Thyroid gland (tissue), 4 donors: ENCODE measurements at regions not wholly inside any gene's neighbourhood (a gene's known extent, or its start where the extent isn't known, plus 50 kb on each side); places are given as distances from the start of the nearest gene placed in this dataset.
A peak's percentile ranks its signal among the peaks of the same experiment; 100 is the strongest.

Experiments
- DNase-seq, 2 donors: peaks; one replicate each; pipeline ENCODE4 v3.0.0-alpha.2; 2019
- H3K27ac ChIP-seq, 3 donors: fragments of 200-600 bp; sonication (generic); 1 replicate in 2 of 3; 2 replicates in 1 of 3; pipeline ENCODE4 v1.5.1; 2016 to 2019; ENCODE audit warnings: mild to moderate bottlenecking in 1 of 3, moderate library complexity in 1 of 3
- H3K27me3 ChIP-seq: fragments of 200-600 bp; sonication (generic); one replicate; pipeline ENCODE4 v1.5.1; 2019
- H3K36me3 ChIP-seq, 2 donors: fragments of 200-600 bp; sonication (generic); one replicate each; pipeline ENCODE4 v1.5.1; 2016 to 2019
- H3K4me1 ChIP-seq, 2 donors: fragments of 200-600 bp; sonication (generic); one replicate each; pipeline ENCODE4 v1.5.1; 2017 to 2019
- H3K4me3 ChIP-seq, 3 donors: fragments of 200-600 bp; sonication (generic); replicated peaks in 1 of 3; 1 replicate in 2 of 3; 2 replicates in 1 of 3; pipeline ENCODE4 v1.5.1; 2016; ENCODE audit warnings: mild to moderate bottlenecking in 1 of 3
- H3K9me3 ChIP-seq: fragments of 200-600 bp; sonication (generic); one replicate; pipeline ENCODE4 v1.5.1; 2017
- POLR2A ChIP-seq, 2 donors: fragments of 450-650 bp; IDR thresholded peaks; one replicate each; pipeline ENCODE4 v1.6.1; 2017; ENCODE audit warnings: antibody characterized with exemption in 2 of 2, mild to moderate bottlenecking in 2 of 2, moderate library complexity in 1 of 2
- WGBS, 2 donors: methylation state at CpG; one replicate each; pipeline ENCODE4 v1.1.5; 2017; 5-methylcytosine and 5-hydroxymethylcytosine counted together
- intact Hi-C: fragments of 100-400 bp; cut with DNase I; formaldehyde crosslinking; loops from one replicate; pipeline ENCODE4 v1.15.1; 2023
- TF ChIP-seq, protein P1 (sequence below), 6 experiments: fragments of 200-600 bp in 3 of 6; fragments of 450-650 bp in 3 of 6; sonication (generic) in 3 of 6; IDR thresholded peaks; one replicate each; pipeline ENCODE4 v1.5.1; 2016 to 2019; ENCODE audit warnings: antibody characterized with exemption in 6 of 6, mild to moderate bottlenecking in 2 of 6, inconsistent platforms in 1 of 6, moderate library complexity in 1 of 6

DNA sequence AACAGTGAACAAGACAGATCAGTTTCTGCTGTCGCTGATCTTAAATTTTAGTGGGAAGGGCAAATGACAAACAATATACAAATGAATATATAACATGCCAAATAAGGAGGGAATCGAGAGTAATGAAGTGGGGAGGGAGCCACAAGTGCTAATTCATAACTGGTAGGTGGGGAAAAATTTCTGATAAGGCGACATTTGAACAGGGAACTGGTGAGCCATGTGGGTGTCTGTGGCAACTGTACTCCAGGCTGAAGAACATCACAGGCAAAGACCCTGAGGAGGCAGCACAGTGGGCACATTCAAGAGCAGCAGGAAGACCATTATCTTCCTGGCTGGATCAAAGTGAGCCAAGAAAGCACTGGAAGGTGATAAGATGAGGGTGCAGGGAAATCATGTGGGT lies 51.6 kb upstream of the CD28 start:
- TF ChIP-seq, protein P1, sequence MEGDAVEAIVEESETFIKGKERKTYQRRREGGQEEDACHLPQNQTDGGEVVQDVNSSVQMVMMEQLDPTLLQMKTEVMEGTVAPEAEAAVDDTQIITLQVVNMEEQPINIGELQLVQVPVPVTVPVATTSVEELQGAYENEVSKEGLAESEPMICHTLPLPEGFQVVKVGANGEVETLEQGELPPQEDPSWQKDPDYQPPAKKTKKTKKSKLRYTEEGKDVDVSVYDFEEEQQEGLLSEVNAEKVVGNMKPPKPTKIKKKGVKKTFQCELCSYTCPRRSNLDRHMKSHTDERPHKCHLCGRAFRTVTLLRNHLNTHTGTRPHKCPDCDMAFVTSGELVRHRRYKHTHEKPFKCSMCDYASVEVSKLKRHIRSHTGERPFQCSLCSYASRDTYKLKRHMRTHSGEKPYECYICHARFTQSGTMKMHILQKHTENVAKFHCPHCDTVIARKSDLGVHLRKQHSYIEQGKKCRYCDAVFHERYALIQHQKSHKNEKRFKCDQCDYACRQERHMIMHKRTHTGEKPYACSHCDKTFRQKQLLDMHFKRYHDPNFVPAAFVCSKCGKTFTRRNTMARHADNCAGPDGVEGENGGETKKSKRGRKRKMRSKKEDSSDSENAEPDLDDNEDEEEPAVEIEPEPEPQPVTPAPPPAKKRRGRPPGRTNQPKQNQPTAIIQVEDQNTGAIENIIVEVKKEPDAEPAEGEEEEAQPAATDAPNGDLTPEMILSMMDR (IDR thresholded peaks at IDR 0.05) = no peak
- no peak for TF ChIP-seq POLR2A (IDR thresholded peaks at IDR 0.05)
- Histone ChIP-seq H3K4me1 (peaks cover 14% of the 10 kb centered on the region in 2 donors), H3K27me3 (no peaks in the 10 kb centered on the region), H3K4me3 (no peak overlapping the region), H3K9me3 (no peaks in the 10 kb centered on the region), H3K27ac (no peak overlapping the region), H3K36me3 (no peaks in the 10 kb centered on the region)
- intact Hi-C loops = loop anchor here (10.0 kb wide), 2 partner anchors 170 to 420 kb away; partner anchors contain the start of gene CYP20A1
- 82 to 93% methylated on average over 3 of the region's 3 CpGs for WGBS, 2 donors
- no peak for DNase-seq

DNA sequence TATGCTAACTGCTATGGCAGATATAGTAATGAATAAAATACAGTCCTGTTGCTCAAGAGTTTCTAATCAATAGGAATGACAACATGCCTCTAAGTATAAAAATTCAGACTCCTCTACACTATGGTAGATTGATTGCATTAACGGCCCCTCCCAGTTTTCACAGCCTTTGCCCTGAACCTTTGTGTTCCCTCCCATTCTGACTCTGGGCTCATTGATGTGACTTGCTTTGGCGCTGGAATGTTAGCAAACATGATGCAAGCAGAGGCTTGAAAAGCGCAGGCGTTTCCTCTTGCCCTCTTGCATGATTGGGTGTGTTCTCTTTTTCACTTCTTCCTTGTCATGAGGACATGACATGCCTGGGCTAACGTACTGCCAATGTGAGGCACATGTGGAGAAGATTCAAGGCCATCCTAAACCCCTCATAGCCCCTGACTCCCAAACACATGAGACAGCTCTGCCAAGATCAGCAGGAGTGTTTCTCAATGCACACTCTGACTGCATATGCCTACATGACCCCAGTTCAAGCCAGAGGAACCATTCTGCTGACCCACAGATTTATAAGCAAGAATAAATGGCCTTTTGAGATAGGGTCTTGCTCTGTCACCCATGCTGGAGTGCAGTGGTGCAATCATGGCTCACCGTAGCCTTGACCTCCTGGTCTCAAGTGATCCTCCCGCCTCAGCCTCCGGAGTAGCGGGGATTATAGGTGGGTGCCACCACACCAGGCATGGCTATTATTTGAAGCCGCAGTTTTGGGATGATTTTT lies 49.7 kb upstream of the CD28 start:
- Histone ChIP-seq H3K36me3 (no peaks in the 10 kb centered on the region), H3K4me3 (no peak overlapping the region), H3K4me1 (no peaks in the 10 kb centered on the region), H3K27me3 (no peaks in the 10 kb centered on the region), H3K9me3 (no peaks in the 10 kb centered on the region), H3K27ac (no peak overlapping the region)
- TF ChIP-seq POLR2A (IDR thresholded peaks at IDR 0.05) = no peak
- TF ChIP-seq, protein P1 (IDR thresholded peaks at IDR 0.05) = no peak
- intact Hi-C loops = loop anchor here (10.0 kb wide), 2 partner anchors 172 to 422 kb away; partner anchors contain the start of gene CYP20A1
- WGBS, 2 donors = 80 to 95% methylated on average over 10 of the region's 10 CpGs
- peak; percentile 18 to 31 for DNase-seq
